Loucy (cell line): ENCODE measurements at regions not wholly inside any gene's neighbourhood (a gene's known extent, or its start where the extent isn't known, plus 50 kb on each side); places are given as distances from the start of the nearest gene placed in this dataset.

Experiments used
- CTCF ChIP-seq: fragments of 200-600 bp; sonication (generic); conservative IDR thresholded peaks from 2 replicates; pipeline ENCODE4 v1.5.1; 2014; ENCODE audit warnings: mild to moderate bottlenecking, antibody characterized with exemption, low read length
- EZH2phosphoT487 ChIP-seq: fragments of 200-600 bp; IDR thresholded peaks from 2 replicates; pipeline ENCODE4 v1.6.1; 2018; ENCODE audit warnings: antibody characterized with exemption, mild to moderate bottlenecking, moderate library complexity, borderline replicate concordance

- TF ChIP-seq CTCF: no peak
- TF ChIP-seq EZH2phosphoT487: no peak
Observed at GRCh38 chr11:19552656-19553260, 159.9 kb upstream of the NAV2 start.
